ENCODE measurements at regions not wholly inside any gene's neighbourhood (a gene's known extent, or its start where the extent isn't known, plus 50 kb on each side); places are given as distances from the start of the nearest gene placed in this dataset.

GRCh38 chr10:78193189-78193588 is 159.5 kb downstream of the RPS24 start:
- Histone ChIP-seq H3K4me3 (ENCODE audit: low read depth in 1 of 2, low read length in 2 of 2) (no peak overlapping the region), H3K36me3 (ENCODE audit: control insufficient read depth in 2 of 2, insufficient read depth in 2 of 2, low read length in 1 of 2) (no peaks in the 10 kb centered on the region), H3K4me1 (ENCODE audit: control insufficient read depth in 2 of 2, insufficient read depth in 2 of 2, low read length in 1 of 2) (no peaks in the 10 kb centered on the region), H3K9me3 (ENCODE audit: control insufficient read depth in 2 of 2, insufficient read depth in 1 of 2, low read depth in 1 of 2, low read length in 1 of 2) (peaks cover 0 to 3% of the 10 kb centered on the region in 2 donors), H3K27me3 (ENCODE audit: control insufficient read depth in 1 of 2, insufficient read depth in 2 of 2, low read length in 2 of 2) (no peaks in the 10 kb centered on the region), H3K27ac (ENCODE audit: low read depth in 2 of 2, low read length in 1 of 2) (no peak overlapping the region)
- WGBS, 2 donors: 90 to 98% methylated on average over 1 of the region's 1 CpG

GRCh38 chr10:78194050-78194449 is 160.4 kb downstream of the RPS24 start:
- WGBS, 2 donors: 82 to 88% methylated on average over 4 of the region's 4 CpGs
- Histone ChIP-seq H3K4me3 (ENCODE audit: low read depth in 1 of 2, low read length in 2 of 2) (no peak overlapping the region), H3K27me3 (ENCODE audit: control insufficient read depth in 1 of 2, insufficient read depth in 2 of 2, low read length in 2 of 2) (no peaks in the 10 kb centered on the region), H3K9me3 (ENCODE audit: control insufficient read depth in 2 of 2, insufficient read depth in 1 of 2, low read depth in 1 of 2, low read length in 1 of 2) (peaks cover 0 to 3% of the 10 kb centered on the region in 2 donors), H3K36me3 (ENCODE audit: control insufficient read depth in 2 of 2, insufficient read depth in 2 of 2, low read length in 1 of 2) (no peaks in the 10 kb centered on the region), H3K4me1 (ENCODE audit: control insufficient read depth in 2 of 2, insufficient read depth in 2 of 2, low read length in 1 of 2) (no peaks in the 10 kb centered on the region), H3K27ac (ENCODE audit: low read depth in 2 of 2, low read length in 1 of 2) (no peak overlapping the region)

- H3K9me3 ChIP-seq (ENCODE audit: control insufficient read depth in 2 of 2, insufficient read depth in 1 of 2, low read depth in 1 of 2, low read length in 1 of 2): peaks cover 0 to 3% of the 10 kb centered on the region in 2 donors
- 78 to 80% methylated on average over 10 of the region's 10 CpGs for WGBS, 2 donors
- peaks cover 0 to 1% of the 10 kb centered on the region in 2 donors for H3K4me1 ChIP-seq (ENCODE audit: control insufficient read depth in 2 of 2, insufficient read depth in 2 of 2, low read length in 1 of 2)
- no peak overlapping the region for H3K27ac ChIP-seq (ENCODE audit: low read depth in 2 of 2, low read length in 1 of 2)
- no peaks in the 10 kb centered on the region for H3K36me3 ChIP-seq (ENCODE audit: control insufficient read depth in 2 of 2, insufficient read depth in 2 of 2, low read length in 1 of 2)
- no peak overlapping the region for H3K4me3 ChIP-seq (ENCODE audit: low read depth in 1 of 2, low read length in 2 of 2)
- no peaks in the 10 kb centered on the region for H3K27me3 ChIP-seq (ENCODE audit: control insufficient read depth in 1 of 2, insufficient read depth in 2 of 2, low read length in 2 of 2)
These were observed 161.1 kb downstream of the RPS24 start for GRCh38 chr10:78194539-78195402.

GRCh38 chr10:78196396-78196795 is 162.7 kb downstream of the RPS24 start:
- 65 to 76% methylated on average over 4 of the region's 4 CpGs for WGBS, 2 donors
- Histone ChIP-seq H3K4me3 (ENCODE audit: low read depth in 1 of 2, low read length in 2 of 2) (no peak overlapping the region), H3K27me3 (ENCODE audit: control insufficient read depth in 1 of 2, insufficient read depth in 2 of 2, low read length in 2 of 2) (no peaks in the 10 kb centered on the region)

GRCh38 chr10:78196964-78197363 is 163.3 kb downstream of the RPS24 start:
- Histone ChIP-seq H3K9me3 (ENCODE audit: control insufficient read depth in 2 of 2, insufficient read depth in 1 of 2, low read depth in 1 of 2, low read length in 1 of 2) (peaks cover 0 to 3% of the 10 kb centered on the region in 2 donors), H3K36me3 (ENCODE audit: control insufficient read depth in 2 of 2, insufficient read depth in 2 of 2, low read length in 1 of 2) (no peaks in the 10 kb centered on the region), H3K27ac (ENCODE audit: low read depth in 2 of 2, low read length in 1 of 2) (no peak overlapping the region), H3K4me3 (ENCODE audit: low read depth in 1 of 2, low read length in 2 of 2) (no peak overlapping the region), H3K4me1 (ENCODE audit: control insufficient read depth in 2 of 2, insufficient read depth in 2 of 2, low read length in 1 of 2) (peaks cover 0 to 3% of the 10 kb centered on the region in 2 donors), H3K27me3 (ENCODE audit: control insufficient read depth in 1 of 2, insufficient read depth in 2 of 2, low read length in 2 of 2) (no peaks in the 10 kb centered on the region)
- WGBS, 2 donors: 37 to 62% methylated on average over 2 of the region's 2 CpGs

More at GRCh38 chr10:78196396-78196795, 162.7 kb downstream of the RPS24 start:
- Histone ChIP-seq H3K27ac (ENCODE audit: low read depth in 2 of 2, low read length in 1 of 2) (no peak overlapping the region), H3K36me3 (ENCODE audit: control insufficient read depth in 2 of 2, insufficient read depth in 2 of 2, low read length in 1 of 2) (no peaks in the 10 kb centered on the region), H3K9me3 (ENCODE audit: control insufficient read depth in 2 of 2, insufficient read depth in 1 of 2, low read depth in 1 of 2, low read length in 1 of 2) (peaks cover 0 to 3% of the 10 kb centered on the region in 2 donors), H3K4me1 (ENCODE audit: control insufficient read depth in 2 of 2, insufficient read depth in 2 of 2, low read length in 1 of 2) (peaks cover 0 to 3% of the 10 kb centered on the region in 2 donors)

- Histone ChIP-seq H3K36me3 (ENCODE audit: control insufficient read depth in 2 of 2, insufficient read depth in 2 of 2, low read length in 1 of 2) (no peaks in the 10 kb centered on the region), H3K27ac (ENCODE audit: low read depth in 2 of 2, low read length in 1 of 2) (no peak overlapping the region), H3K9me3 (ENCODE audit: control insufficient read depth in 2 of 2, insufficient read depth in 1 of 2, low read depth in 1 of 2, low read length in 1 of 2) (peaks cover 0 to 3% of the 10 kb centered on the region in 2 donors), H3K27me3 (ENCODE audit: control insufficient read depth in 1 of 2, insufficient read depth in 2 of 2, low read length in 2 of 2) (no peaks in the 10 kb centered on the region), H3K4me1 (ENCODE audit: control insufficient read depth in 2 of 2, insufficient read depth in 2 of 2, low read length in 1 of 2) (peaks cover 0 to 3% of the 10 kb centered on the region in 2 donors), H3K4me3 (ENCODE audit: low read depth in 1 of 2, low read length in 2 of 2) (no peak overlapping the region)
- 64 to 91% methylated on average over 2 of the region's 2 CpGs for WGBS, 2 donors
These were observed 164.1 kb downstream of the RPS24 start for GRCh38 chr10:78197628-78198272.

GRCh38 chr10:78199005-78199725 is 165.5 kb downstream of the RPS24 start:
- Histone ChIP-seq H3K4me1 (ENCODE audit: control insufficient read depth in 2 of 2, insufficient read depth in 2 of 2, low read length in 1 of 2) (peaks cover 0 to 3% of the 10 kb centered on the region in 2 donors), H3K9me3 (ENCODE audit: control insufficient read depth in 2 of 2, insufficient read depth in 1 of 2, low read depth in 1 of 2, low read length in 1 of 2) (no peaks in the 10 kb centered on the region), H3K27ac (ENCODE audit: low read depth in 2 of 2, low read length in 1 of 2) (no peak overlapping the region), H3K27me3 (ENCODE audit: control insufficient read depth in 1 of 2, insufficient read depth in 2 of 2, low read length in 2 of 2) (no peaks in the 10 kb centered on the region), H3K36me3 (ENCODE audit: control insufficient read depth in 2 of 2, insufficient read depth in 2 of 2, low read length in 1 of 2) (no peaks in the 10 kb centered on the region), H3K4me3 (ENCODE audit: low read depth in 1 of 2, low read length in 2 of 2) (no peak overlapping the region)
- WGBS, 2 donors: 70% methylated on average over 11 of the region's 11 CpGs

- Histone ChIP-seq H3K27me3 (ENCODE audit: control insufficient read depth in 1 of 2, insufficient read depth in 2 of 2, low read length in 2 of 2) (no peaks in the 10 kb centered on the region), H3K4me3 (ENCODE audit: low read depth in 1 of 2, low read length in 2 of 2) (no peak overlapping the region), H3K27ac (ENCODE audit: low read depth in 2 of 2, low read length in 1 of 2) (no peak overlapping the region), H3K36me3 (ENCODE audit: control insufficient read depth in 2 of 2, insufficient read depth in 2 of 2, low read length in 1 of 2) (no peaks in the 10 kb centered on the region), H3K4me1 (ENCODE audit: control insufficient read depth in 2 of 2, insufficient read depth in 2 of 2, low read length in 1 of 2) (peaks cover 0 to 3% of the 10 kb centered on the region in 2 donors), H3K9me3 (ENCODE audit: control insufficient read depth in 2 of 2, insufficient read depth in 1 of 2, low read depth in 1 of 2, low read length in 1 of 2) (no peaks in the 10 kb centered on the region)
- 64 to 73% methylated on average over 2 of the region's 2 CpGs for WGBS, 2 donors
These were observed 166.1 kb downstream of the RPS24 start for GRCh38 chr10:78199759-78200158.

GRCh38 chr10:78200686-78201085 is 167.0 kb downstream of the RPS24 start:
- H3K27ac ChIP-seq (ENCODE audit: low read depth in 2 of 2, low read length in 1 of 2): no peak overlapping the region
- 82 to 87% methylated on average over 3 of the region's 3 CpGs for WGBS, 2 donors
- H3K4me3 ChIP-seq (ENCODE audit: low read depth in 1 of 2, low read length in 2 of 2): no peak overlapping the region
- no peaks in the 10 kb centered on the region for H3K9me3 ChIP-seq (ENCODE audit: control insufficient read depth in 2 of 2, insufficient read depth in 1 of 2, low read depth in 1 of 2, low read length in 1 of 2)
- H3K36me3 ChIP-seq (ENCODE audit: control insufficient read depth in 2 of 2, insufficient read depth in 2 of 2, low read length in 1 of 2): no peaks in the 10 kb centered on the region
- H3K27me3 ChIP-seq (ENCODE audit: control insufficient read depth in 1 of 2, insufficient read depth in 2 of 2, low read length in 2 of 2): no peaks in the 10 kb centered on the region
- H3K4me1 ChIP-seq (ENCODE audit: control insufficient read depth in 2 of 2, insufficient read depth in 2 of 2, low read length in 1 of 2): peaks cover 0 to 3% of the 10 kb centered on the region in 2 donors

Data from esophagus (tissue), 2 donors.